Gastroesophageal sphincter (tissue), 3 donors: ENCODE measurements at regions not wholly inside any gene's neighbourhood (a gene's known extent, or its start where the extent isn't known, plus 50 kb on each side); places are given as distances from the start of the nearest gene placed in this dataset.

Source experiments
- POLR2A ChIP-seq, 2 donors: fragments of 450-650 bp; IDR thresholded peaks; one replicate each; pipeline ENCODE4 v1.6.1; 2017; ENCODE audit warnings: antibody characterized with exemption in 2 of 2, mild to moderate bottlenecking in 2 of 2, moderate library complexity in 1 of 2
- POLR2AphosphoS5 ChIP-seq: sonication (generic); formaldehyde crosslinking; IDR thresholded peaks from one replicate; pipeline ENCODE4 v1.6.1; 2017; ENCODE audit warnings: antibody characterized with exemption
- TF ChIP-seq, protein P1 (sequence below), 4 experiments: fragments of 200-600 bp in 2 of 4; fragments of 450-650 bp in 2 of 4; sonication (generic) in 1 of 4; IDR thresholded peaks; one replicate each; pipeline ENCODE4 v1.5.1; 2017 to 2019; ENCODE audit warnings: antibody characterized with exemption in 4 of 4, mild to moderate bottlenecking in 2 of 4, moderate library complexity in 2 of 4

- TF ChIP-seq, protein P1, sequence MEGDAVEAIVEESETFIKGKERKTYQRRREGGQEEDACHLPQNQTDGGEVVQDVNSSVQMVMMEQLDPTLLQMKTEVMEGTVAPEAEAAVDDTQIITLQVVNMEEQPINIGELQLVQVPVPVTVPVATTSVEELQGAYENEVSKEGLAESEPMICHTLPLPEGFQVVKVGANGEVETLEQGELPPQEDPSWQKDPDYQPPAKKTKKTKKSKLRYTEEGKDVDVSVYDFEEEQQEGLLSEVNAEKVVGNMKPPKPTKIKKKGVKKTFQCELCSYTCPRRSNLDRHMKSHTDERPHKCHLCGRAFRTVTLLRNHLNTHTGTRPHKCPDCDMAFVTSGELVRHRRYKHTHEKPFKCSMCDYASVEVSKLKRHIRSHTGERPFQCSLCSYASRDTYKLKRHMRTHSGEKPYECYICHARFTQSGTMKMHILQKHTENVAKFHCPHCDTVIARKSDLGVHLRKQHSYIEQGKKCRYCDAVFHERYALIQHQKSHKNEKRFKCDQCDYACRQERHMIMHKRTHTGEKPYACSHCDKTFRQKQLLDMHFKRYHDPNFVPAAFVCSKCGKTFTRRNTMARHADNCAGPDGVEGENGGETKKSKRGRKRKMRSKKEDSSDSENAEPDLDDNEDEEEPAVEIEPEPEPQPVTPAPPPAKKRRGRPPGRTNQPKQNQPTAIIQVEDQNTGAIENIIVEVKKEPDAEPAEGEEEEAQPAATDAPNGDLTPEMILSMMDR (IDR thresholded peaks at IDR 0.05), result no peak
- TF ChIP-seq POLR2AphosphoS5 (no peak), POLR2A (IDR thresholded peaks at IDR 0.05) (no peak)
Observed at GRCh38 chr5:82499725-82500244, 221.6 kb upstream of the RPS23 start.
